GM12874 (cell line): ENCODE measurements at regions not wholly inside any gene's neighbourhood (a gene's known extent, or its start where the extent isn't known, plus 50 kb on each side); places are given as distances from the start of the nearest gene placed in this dataset.

ENCODE experiments used
- TF ChIP-seq, protein P1 (sequence below): IDR thresholded peaks from 2 replicates; pipeline ENCODE4 v1.5.1; 2011; ENCODE audit warnings: low read depth, mild to moderate bottlenecking, control low read depth, low read length, moderate library complexity; ENCODE audit not compliant: insufficient read depth

DNA sequence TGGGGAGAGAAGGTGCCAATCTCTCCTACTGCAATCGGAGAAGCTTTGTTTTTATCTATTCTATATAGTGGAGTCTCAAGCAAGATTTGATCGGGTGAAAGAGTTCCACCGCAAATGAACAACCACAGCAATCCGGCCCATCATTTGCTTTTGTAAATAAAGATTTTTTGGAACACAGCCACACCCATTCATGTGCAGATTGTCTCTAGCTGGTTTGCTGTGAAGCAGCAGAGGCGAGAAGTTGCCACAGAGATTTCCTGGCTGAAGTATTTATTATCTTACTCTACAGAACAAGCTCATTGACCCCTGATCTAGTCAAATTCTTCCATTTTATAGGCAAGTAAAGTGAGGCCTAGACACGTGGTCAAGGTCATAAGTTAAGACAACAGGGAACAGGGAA, 195.5 kb upstream of the TNRC6C start:
- TF ChIP-seq, protein P1, sequence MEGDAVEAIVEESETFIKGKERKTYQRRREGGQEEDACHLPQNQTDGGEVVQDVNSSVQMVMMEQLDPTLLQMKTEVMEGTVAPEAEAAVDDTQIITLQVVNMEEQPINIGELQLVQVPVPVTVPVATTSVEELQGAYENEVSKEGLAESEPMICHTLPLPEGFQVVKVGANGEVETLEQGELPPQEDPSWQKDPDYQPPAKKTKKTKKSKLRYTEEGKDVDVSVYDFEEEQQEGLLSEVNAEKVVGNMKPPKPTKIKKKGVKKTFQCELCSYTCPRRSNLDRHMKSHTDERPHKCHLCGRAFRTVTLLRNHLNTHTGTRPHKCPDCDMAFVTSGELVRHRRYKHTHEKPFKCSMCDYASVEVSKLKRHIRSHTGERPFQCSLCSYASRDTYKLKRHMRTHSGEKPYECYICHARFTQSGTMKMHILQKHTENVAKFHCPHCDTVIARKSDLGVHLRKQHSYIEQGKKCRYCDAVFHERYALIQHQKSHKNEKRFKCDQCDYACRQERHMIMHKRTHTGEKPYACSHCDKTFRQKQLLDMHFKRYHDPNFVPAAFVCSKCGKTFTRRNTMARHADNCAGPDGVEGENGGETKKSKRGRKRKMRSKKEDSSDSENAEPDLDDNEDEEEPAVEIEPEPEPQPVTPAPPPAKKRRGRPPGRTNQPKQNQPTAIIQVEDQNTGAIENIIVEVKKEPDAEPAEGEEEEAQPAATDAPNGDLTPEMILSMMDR = no peak

DNA sequence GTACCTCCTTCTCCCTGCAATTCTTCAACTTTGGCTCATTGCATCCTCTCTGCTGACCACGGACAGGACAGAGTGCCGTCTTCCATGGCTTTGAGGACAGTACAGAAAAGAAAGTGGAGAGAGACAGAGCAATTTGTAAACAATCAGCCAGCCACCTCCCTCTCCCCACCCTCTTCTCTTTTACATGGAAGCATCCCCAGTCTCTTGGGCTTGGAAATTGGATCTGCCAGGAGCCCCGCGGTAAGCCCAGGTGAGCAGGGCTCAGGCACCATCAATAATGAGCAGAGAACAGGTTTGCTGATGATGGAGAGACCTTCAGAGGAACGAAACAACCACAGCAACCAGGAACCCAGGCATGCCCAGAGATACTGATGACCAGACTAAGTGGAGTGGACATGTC, 194.9 kb upstream of the TNRC6C start:
- TF ChIP-seq, protein P1 = no peak

DNA sequence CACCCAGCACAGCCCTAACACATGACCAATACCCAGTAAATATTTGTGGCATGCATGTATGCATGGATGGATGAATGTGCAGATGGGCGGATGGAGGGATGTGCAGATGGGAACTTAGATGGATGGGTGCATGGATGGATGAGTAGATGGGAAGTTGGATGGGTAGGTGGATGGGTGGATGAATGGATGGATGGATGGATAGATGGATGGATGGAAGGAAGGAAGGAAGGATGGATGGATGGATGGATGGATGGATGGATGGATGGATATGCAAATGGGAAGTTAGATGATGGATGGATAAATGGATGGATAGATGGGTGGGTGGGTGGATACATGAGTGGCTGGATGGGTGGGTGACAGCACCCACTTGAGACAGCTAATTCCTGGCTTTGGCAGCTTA, 193.2 kb upstream of the TNRC6C start:
- TF ChIP-seq, protein P1 = no peak

DNA sequence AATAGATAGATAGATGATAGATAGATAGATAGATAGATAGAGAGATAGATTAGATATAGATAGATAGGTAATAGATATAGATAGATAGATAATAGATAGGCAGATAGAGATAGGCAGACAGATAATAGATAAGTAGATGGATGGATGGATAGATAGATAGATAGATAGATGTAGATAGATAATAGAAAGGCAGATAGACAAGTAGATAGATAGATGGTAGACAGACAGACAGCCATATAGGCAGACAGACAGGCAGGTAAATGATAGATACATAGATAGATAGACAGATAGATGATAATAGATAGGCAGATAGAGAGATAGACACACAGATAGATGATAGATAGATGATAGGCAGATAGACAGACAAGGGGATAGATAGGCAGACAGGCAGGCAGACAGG, 191.4 kb upstream of the TNRC6C start:
- TF ChIP-seq, protein P1 = no peak

DNA sequence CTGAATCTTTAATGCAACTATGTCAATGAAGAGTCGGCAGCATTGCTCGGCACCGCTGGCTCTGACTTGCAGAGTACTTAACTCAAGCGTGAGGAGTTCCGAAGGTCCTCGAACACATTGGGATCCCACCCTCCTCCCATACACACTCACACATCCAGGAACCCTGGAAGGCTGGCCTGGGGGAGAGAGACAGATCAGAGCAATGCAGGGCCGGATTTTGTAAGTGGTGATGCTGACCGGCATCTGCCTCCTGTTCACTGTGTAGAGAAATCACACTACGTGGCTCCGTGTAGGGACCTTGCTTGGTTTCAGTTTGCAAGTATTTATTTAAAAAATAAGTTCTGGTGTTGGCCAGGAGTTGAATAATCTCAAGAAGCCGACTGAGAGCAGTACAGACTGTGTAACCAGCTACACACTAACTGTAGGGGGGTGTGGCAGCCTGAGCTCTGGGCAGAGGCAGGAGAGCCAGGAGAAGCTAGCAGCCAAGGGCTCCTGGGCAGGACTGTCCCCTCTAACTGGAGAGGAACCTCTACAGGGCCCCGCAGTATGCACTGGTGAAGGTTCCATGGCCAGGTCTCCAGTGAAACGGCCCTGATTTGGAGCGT, 190.2 kb upstream of the TNRC6C start:
- TF ChIP-seq, protein P1 = no peak

DNA sequence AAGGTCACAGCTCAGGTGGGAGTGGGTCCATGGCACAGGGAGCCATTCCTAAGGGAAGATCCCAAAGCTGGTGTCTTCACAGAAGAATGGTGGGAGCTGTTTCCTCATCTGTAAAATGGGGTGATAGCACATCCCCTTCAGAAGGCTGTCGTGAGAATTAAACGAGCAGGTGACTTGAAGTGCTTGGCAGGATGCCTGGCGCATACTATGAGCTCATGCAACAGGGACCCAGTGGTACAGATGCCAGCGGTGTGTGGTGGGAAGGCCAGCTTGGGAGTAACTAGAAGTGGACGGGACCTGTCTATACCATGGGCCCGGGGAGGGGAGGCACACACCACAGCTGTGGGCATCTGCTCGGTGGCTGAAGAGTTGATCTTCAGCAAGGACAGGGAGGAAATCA, 189.3 kb upstream of the TNRC6C start:
- TF ChIP-seq, protein P1 = no peak

DNA sequence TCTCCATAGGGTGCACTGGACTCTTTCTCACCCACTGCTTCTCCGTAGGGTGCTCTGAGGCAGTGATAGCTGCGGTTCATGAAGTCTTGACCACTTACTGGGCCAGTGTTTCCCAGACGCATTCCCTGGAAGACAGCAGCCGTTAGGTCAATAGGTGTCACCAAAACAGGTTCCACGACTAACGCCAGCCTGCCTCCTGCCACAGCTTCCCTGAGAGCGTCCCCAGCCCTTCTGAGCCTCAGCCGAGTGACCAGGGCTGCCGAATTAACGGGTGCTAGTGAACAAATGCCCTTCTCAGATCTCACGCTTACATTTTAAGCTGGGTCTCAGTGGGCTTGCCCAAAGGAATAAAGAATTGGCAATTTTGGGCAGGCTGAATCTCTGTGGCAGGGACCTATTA, 188.7 kb upstream of the TNRC6C start:
- TF ChIP-seq, protein P1 = no peak
